Skeletal muscle tissue (tissue), 3 donors: ENCODE measurements at regions not wholly inside any gene's neighbourhood (a gene's known extent, or its start where the extent isn't known, plus 50 kb on each side); places are given as distances from the start of the nearest gene placed in this dataset.
A peak's percentile ranks its signal among the peaks of the same experiment; 100 is the strongest.

ENCODE experiments used
- H3K27ac ChIP-seq: one replicate; pipeline ENCODE4 v1.7.0; 2013; ENCODE audit warnings: mild to moderate bottlenecking, low read depth, low read length, inconsistent platforms
- H3K27me3 ChIP-seq, 3 donors: one replicate each; pipeline ENCODE4 v1.7.0; 2013; ENCODE audit warnings: low read length in 3 of 3; ENCODE audit not compliant: control insufficient read depth in 3 of 3, insufficient read depth in 3 of 3
- H3K36me3 ChIP-seq, 3 donors: one replicate each; pipeline ENCODE4 v1.7.0; 2013; ENCODE audit warnings: low read length in 3 of 3; ENCODE audit not compliant: control insufficient read depth in 3 of 3, insufficient read depth in 3 of 3
- H3K4me1 ChIP-seq, 3 donors: one replicate each; pipeline ENCODE4 v1.7.0; 2013; ENCODE audit warnings: low read length in 3 of 3, mild to moderate bottlenecking in 3 of 3; ENCODE audit not compliant: control insufficient read depth in 3 of 3, insufficient read depth in 3 of 3
- H3K4me3 ChIP-seq, 3 donors: one replicate each; pipeline ENCODE4 v1.7.0; 2013; ENCODE audit warnings: low read length in 3 of 3
- H3K9ac ChIP-seq, 3 donors: one replicate each; pipeline ENCODE4 v1.7.0; 2013; ENCODE audit warnings: low read length in 3 of 3, mild to moderate bottlenecking in 3 of 3, moderate library complexity in 2 of 3, low read depth in 1 of 3
- H3K9me3 ChIP-seq, 3 donors: one replicate each; pipeline ENCODE4 v1.7.0; 2013; ENCODE audit warnings: low read length in 3 of 3; ENCODE audit not compliant: control insufficient read depth in 3 of 3
- donor health status: Osteomylitis.

DNA sequence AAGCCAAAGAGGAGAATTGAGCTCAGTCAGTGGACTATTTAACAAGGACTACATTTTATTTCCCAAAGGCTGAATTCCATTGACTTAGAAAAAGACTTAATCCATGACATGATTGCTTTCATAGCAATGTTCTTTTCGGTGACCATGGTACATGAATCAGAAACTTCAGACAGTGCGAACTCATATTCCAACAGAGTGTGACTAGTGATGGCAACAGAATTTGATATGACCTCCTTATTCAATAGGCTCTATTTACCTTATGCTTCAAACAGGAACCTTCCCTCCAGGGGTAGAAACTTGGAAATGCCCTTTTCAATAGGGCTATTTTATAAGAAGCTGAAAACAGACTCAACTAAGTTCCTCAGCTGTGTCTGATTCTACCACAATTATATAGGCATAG, 191.9 kb downstream of the RND3 start:
- no peaks in the 10 kb centered on the region for H3K36me3 ChIP-seq
- H3K9ac ChIP-seq = no peak overlapping the region
- no peaks in the 10 kb centered on the region for H3K27me3 ChIP-seq
- no peak overlapping the region for H3K27ac ChIP-seq
- peaks cover 0 to 6% (median 0%) of the 10 kb centered on the region in 3 donors for H3K4me1 ChIP-seq
- no peak overlapping the region for H3K4me3 ChIP-seq
- H3K9me3 ChIP-seq = no peaks in the 10 kb centered on the region

GRCh38 chr2:150293771-150294170, 193.7 kb downstream of the RND3 start:
- peaks cover 0 to 6% (median 0%) of the 10 kb centered on the region in 3 donors for H3K4me1 ChIP-seq
- no peaks in the 10 kb centered on the region for H3K36me3 ChIP-seq
- no peaks in the 10 kb centered on the region for H3K9me3 ChIP-seq
- no peak overlapping the region for H3K4me3 ChIP-seq
- no peak overlapping the region for H3K9ac ChIP-seq
- H3K27me3 ChIP-seq = no peaks in the 10 kb centered on the region
- H3K27ac ChIP-seq = no peak overlapping the region

- Histone ChIP-seq H3K4me3 (no peak overlapping the region), H3K4me1 (peaks cover 0 to 6% (median 0%) of the 10 kb centered on the region in 3 donors), H3K27ac (no peak overlapping the region), H3K9me3 (no peaks in the 10 kb centered on the region), H3K27me3 (no peaks in the 10 kb centered on the region), H3K36me3 (no peaks in the 10 kb centered on the region), H3K9ac (no peak overlapping the region)
Observed at GRCh38 chr2:150292807-150293206, 194.7 kb downstream of the RND3 start.

- H3K27me3 ChIP-seq = no peaks in the 10 kb centered on the region
- no peaks in the 10 kb centered on the region for H3K36me3 ChIP-seq
- H3K9ac ChIP-seq = no peak overlapping the region
- H3K9me3 ChIP-seq = no peaks in the 10 kb centered on the region
- H3K4me3 ChIP-seq = no peak overlapping the region
- peaks cover 0 to 6% (median 0%) of the 10 kb centered on the region in 3 donors for H3K4me1 ChIP-seq
- H3K27ac ChIP-seq = no peak overlapping the region
Observed at GRCh38 chr2:150292192-150292591, 195.3 kb downstream of the RND3 start.

GRCh38 chr2:150286730-150287362, 200.6 kb downstream of the RND3 start:
- H3K4me1 ChIP-seq = peaks cover 3 to 6% (median 5%) of the 10 kb centered on the region in 3 donors

DNA sequence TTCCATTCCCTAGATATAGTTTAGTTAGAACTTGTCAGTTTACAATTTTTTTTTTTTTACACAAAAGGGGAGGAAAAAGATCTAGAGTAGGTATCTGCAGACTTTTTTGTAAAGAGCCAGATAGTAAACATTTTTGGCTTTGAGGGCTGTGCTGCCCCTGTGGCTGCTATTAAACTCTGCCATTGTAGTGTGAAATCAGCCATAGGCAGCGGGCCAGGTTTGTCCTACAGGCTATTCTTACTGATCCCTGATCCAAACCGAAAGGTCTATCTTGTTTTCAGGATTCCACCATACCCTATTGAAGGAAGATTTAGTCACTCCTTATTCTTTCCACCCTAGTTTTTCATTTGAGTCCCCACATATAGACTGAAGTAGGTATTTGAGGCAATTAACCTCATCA, 203.4 kb downstream of the RND3 start:
- Histone ChIP-seq H3K4me3 (no peak overlapping the region), H3K27ac (no peak overlapping the region), H3K27me3 (no peaks in the 10 kb centered on the region), H3K9ac (no peak overlapping the region), H3K36me3 (no peaks in the 10 kb centered on the region), H3K4me1 (peaks cover 6% of the 10 kb centered on the region in 3 donors), H3K9me3 (no peaks in the 10 kb centered on the region)

More at GRCh38 chr2:150286730-150287362, 200.6 kb downstream of the RND3 start:
- H3K9ac ChIP-seq = no peak overlapping the region
- no peaks in the 10 kb centered on the region for H3K9me3 ChIP-seq
- H3K36me3 ChIP-seq = no peaks in the 10 kb centered on the region
- H3K4me3 ChIP-seq = no peak overlapping the region
- H3K27ac ChIP-seq = no peak overlapping the region
- H3K27me3 ChIP-seq = no peaks in the 10 kb centered on the region

DNA sequence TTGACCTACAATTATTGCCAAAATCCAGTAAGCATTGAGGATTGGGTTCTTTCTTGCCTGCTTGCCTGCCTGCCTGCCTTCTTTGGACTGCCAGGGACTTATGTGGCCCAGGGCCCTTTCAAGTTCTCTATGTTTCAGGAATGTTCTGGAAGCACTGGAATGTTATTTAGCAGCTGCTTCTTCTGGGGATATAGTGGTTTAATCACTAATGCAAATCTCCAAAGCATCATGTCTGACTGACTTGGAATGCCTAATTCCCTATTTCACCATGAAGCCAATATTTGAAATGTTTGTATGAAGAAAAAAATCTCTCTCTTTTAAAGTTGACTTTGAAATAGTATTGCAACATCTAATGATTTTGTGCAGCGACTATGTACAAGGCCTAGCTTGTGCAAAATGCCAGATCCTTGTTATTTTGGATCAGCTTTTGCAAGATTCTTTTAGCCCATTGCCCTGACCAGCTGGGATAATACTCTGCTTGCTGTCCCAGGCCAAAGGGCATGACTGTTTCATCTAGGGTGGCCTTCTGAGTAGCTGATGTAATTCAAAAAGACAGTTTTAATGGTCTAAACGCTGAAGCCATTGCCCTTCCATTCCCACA, 204.6 kb downstream of the RND3 start:
- Histone ChIP-seq H3K4me3 (no peak overlapping the region), H3K4me1 (peaks cover 6% of the 10 kb centered on the region in 3 donors), H3K27me3 (no peaks in the 10 kb centered on the region), H3K9ac (no peak overlapping the region), H3K9me3 (no peaks in the 10 kb centered on the region), H3K27ac (no peak overlapping the region), H3K36me3 (no peaks in the 10 kb centered on the region)

DNA sequence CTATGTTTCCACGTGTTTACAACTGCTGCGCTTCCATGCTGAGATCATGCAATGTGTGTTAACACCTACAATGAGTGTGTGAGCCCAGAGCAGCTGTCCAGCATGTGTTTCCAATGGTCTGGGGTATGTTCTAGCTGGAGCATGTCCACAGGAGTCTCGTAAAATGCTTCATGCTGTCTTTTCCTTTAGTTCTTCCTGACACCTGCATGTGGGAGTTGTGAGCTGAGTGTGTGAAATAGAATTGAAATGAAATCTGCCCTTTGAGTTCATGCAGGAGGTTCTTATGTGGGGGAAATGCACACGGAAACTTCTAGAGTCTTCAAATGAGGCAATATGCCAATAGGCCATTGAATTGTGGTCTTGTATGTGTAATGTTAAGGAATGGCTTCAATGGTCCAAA, 205.1 kb downstream of the RND3 start:
- Histone ChIP-seq H3K27me3 (no peaks in the 10 kb centered on the region), H3K4me1 (peaks cover 6% of the 10 kb centered on the region in 3 donors), H3K36me3 (no peaks in the 10 kb centered on the region), H3K9ac (no peak overlapping the region), H3K27ac (no peak overlapping the region), H3K4me3 (no peak overlapping the region), H3K9me3 (no peaks in the 10 kb centered on the region)

DNA sequence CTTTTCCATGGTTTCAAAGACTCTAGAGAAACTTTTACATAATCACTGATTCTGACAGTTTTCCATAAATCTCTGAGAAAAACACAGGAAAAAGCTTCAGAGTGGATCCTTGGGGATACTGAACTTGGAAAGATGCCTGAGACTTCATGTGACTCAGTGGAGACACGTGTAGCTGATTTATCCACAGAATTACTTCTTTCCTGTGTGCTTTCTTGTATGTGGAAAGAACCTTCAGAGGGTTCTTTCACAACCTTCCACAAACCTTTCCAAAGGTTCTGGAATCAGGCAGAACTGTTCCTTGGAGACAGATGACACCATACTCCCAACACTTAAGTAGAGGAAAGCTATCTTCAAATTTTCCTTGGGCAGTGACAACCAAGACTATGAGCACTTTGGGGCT, 207.2 kb downstream of the RND3 start:
- H3K27me3 ChIP-seq = no peaks in the 10 kb centered on the region
- peaks cover 6% of the 10 kb centered on the region in 3 donors for H3K4me1 ChIP-seq
- H3K36me3 ChIP-seq = no peaks in the 10 kb centered on the region
- H3K4me3 ChIP-seq = no peak overlapping the region
- no peak overlapping the region for H3K9ac ChIP-seq
- peaks cover 0 to 1% (median 0%) of the 10 kb centered on the region in 3 donors for H3K9me3 ChIP-seq
- H3K27ac ChIP-seq = no peak overlapping the region

GRCh38 chr2:150279686-150280085, 207.8 kb downstream of the RND3 start:
- Histone ChIP-seq H3K27me3 (no peaks in the 10 kb centered on the region), H3K4me1 (peaks cover 6% of the 10 kb centered on the region in 3 donors), H3K4me3 (no peak overlapping the region), H3K9ac (no peak overlapping the region), H3K27ac (peak overlapping the region; percentile 11), H3K9me3 (peaks cover 0 to 1% (median 0%) of the 10 kb centered on the region in 3 donors), H3K36me3 (no peaks in the 10 kb centered on the region)
